H1 (cell line): ENCODE measurements at regions not wholly inside any gene's neighbourhood (a gene's known extent, or its start where the extent isn't known, plus 50 kb on each side); places are given as distances from the start of the nearest gene placed in this dataset.

Experiments
- CTCF ChIA-PET: fragments of 300-600 bp; sonication (Branson Sonifier 250); formaldehyde crosslinking; loops from one replicate; lab custom pipeline; 2021; ENCODE audit not compliant: partially characterized antibody; lab: Charles Lee
- POLR2A ChIA-PET: fragments of 300-600 bp; sonication (Branson Sonifier 250); formaldehyde crosslinking; loops from one replicate; lab custom pipeline; 2021; ENCODE audit warnings: inconsistent platforms; ENCODE audit not compliant: partially characterized antibody; lab: Charles Lee
- DNase-seq, 2 experiments: peaks; one replicate each; pipeline versions ENCODE4 v3.0.0 to v3.0.0-alpha.2; 2010 to 2022; ENCODE audit warnings: low spot score in 2 of 2, low read depth in 1 of 2, mixed read lengths in 1 of 2
- FAIRE-seq: peaks from 2 replicates; lab custom pipeline; 2011; peaks lifted over from hg19 to GRCh38; lab: Jason Lieb, UNC
- H2AFZ ChIP-seq: 2 replicates; pipeline ENCODE4 v1.8.1; 2012; ENCODE audit warnings: low read length, inconsistent platforms
- H2AK5ac ChIP-seq: 2 replicates; pipeline ENCODE4 v1.6.1; 2013; ENCODE audit warnings: low read depth, low read length
- H2BK120ac ChIP-seq: replicated peaks from 2 replicates; pipeline ENCODE3; 2013; ENCODE audit warnings: low read depth, low read length, inconsistent platforms
- H2BK12ac ChIP-seq: 2 replicates; pipeline ENCODE4 v1.6.1; 2013; ENCODE audit warnings: low read depth, low read length
- H2BK15ac ChIP-seq: 2 replicates; pipeline ENCODE4 v1.6.1; 2013; ENCODE audit warnings: low read length
- H2BK20ac ChIP-seq: 2 replicates; pipeline ENCODE4 v1.6.1; 2013; ENCODE audit warnings: low read length
- H2BK5ac ChIP-seq: 2 replicates; pipeline ENCODE4 v1.6.1; 2013; ENCODE audit warnings: low read depth, low read length
- H3K14ac ChIP-seq: 2 replicates; pipeline ENCODE4 v1.6.1; 2013; ENCODE audit warnings: inconsistent platforms; ENCODE audit not compliant: insufficient read length
- H3K18ac ChIP-seq: 2 replicates; pipeline ENCODE4 v1.6.1; 2013; ENCODE audit warnings: low read length; ENCODE audit errors: extremely low read depth
- H3K23ac ChIP-seq: 2 replicates; pipeline ENCODE4 v1.6.1; 2013; ENCODE audit warnings: inconsistent platforms; ENCODE audit not compliant: insufficient read length
- H3K23me2 ChIP-seq: 2 replicates; pipeline ENCODE4 v1.6.1; 2013; ENCODE audit warnings: low read depth, low read length
- H3K27ac ChIP-seq: 2 replicates; pipeline ENCODE4 v1.6.1; 2011; ENCODE audit warnings: low read depth, low read length, inconsistent platforms
- H3K27me3 ChIP-seq, 4 experiments: replicated peaks in 1 of 4; 1 replicate in 1 of 4; 2 replicates in 3 of 4; pipeline versions ENCODE4 v1.6.1 to v1.8.1; 2011 to 2013; ENCODE audit warnings: low read length in 3 of 4, mild to moderate bottlenecking in 3 of 4, inconsistent platforms in 2 of 4, mixed read lengths in 2 of 4, moderate library complexity in 1 of 4; ENCODE audit not compliant: control insufficient read depth in 3 of 4, insufficient read depth in 3 of 4; ENCODE audit errors: extremely low read depth in 1 of 4
- H3K36me3 ChIP-seq, 4 experiments: 2 replicates each; pipeline versions ENCODE4 v1.6.1 to v1.8.1; 2011 to 2013; ENCODE audit warnings: mild to moderate bottlenecking in 4 of 4, low read length in 3 of 4, moderate library complexity in 2 of 4, control low read depth in 1 of 4, inconsistent platforms in 1 of 4; ENCODE audit not compliant: insufficient read depth in 4 of 4, control insufficient read depth in 2 of 4
- H3K4ac ChIP-seq: replicated peaks from 2 replicates; pipeline ENCODE3; 2013; ENCODE audit warnings: low read length, low read depth, mixed read lengths, inconsistent platforms; ENCODE audit not compliant: insufficient read length
- H3K4me1 ChIP-seq, 4 experiments: replicated peaks in 1 of 4; 1 replicate in 1 of 4; 2 replicates in 3 of 4; pipeline versions ENCODE4 v1.6.1 to v1.8.1; 2011 to 2013; ENCODE audit warnings: low read length in 3 of 4, inconsistent platforms in 2 of 4, mixed read lengths in 1 of 4; ENCODE audit not compliant: insufficient read depth in 4 of 4, control insufficient read depth in 3 of 4
- H3K4me2 ChIP-seq, 2 experiments: 2 replicates each; pipeline versions ENCODE4 v1.6.1 to v1.8.1; 2011 to 2013; ENCODE audit warnings: low read depth in 2 of 2, low read length in 2 of 2, control low read depth in 1 of 2, inconsistent platforms in 1 of 2, mild to moderate bottlenecking in 1 of 2; ENCODE audit not compliant: insufficient read depth in 1 of 2
- H3K4me3 ChIP-seq, 4 experiments: fragments of 200-600, 300-600 bp in 1 of 4; sonication (generic), shearing (Covaris generic), sonication (Bioruptor Twin) in 1 of 4; 2 replicates each; pipeline versions ENCODE4 v1.5.1 to v1.8.1; 2011 to 2016; ENCODE audit warnings: low read length in 4 of 4, low read depth in 3 of 4, control low read depth in 2 of 4, inconsistent platforms in 2 of 4, mild to moderate bottlenecking in 2 of 4, mixed read lengths in 1 of 4, moderate library complexity in 1 of 4; ENCODE audit not compliant: insufficient read depth in 2 of 4; ENCODE audit errors: extremely low read depth in 1 of 4
- H3K56ac ChIP-seq: replicated peaks from 2 replicates; pipeline ENCODE3; 2013; ENCODE audit warnings: low read depth, mild to moderate bottlenecking, mixed read lengths, low read length, inconsistent platforms; ENCODE audit not compliant: insufficient read length
- H3K79me1 ChIP-seq: 2 replicates; pipeline ENCODE4 v1.6.1; 2013; ENCODE audit warnings: low read depth, low read length, control low read depth
- H3K79me2 ChIP-seq, 2 experiments: 2 replicates each; pipeline versions ENCODE4 v1.6.1 to v1.8.1; 2012 to 2013; ENCODE audit warnings: low read length in 2 of 2, mild to moderate bottlenecking in 2 of 2, inconsistent platforms in 1 of 2; ENCODE audit not compliant: insufficient read depth in 2 of 2, control insufficient read depth in 1 of 2
- H3K9ac ChIP-seq, 4 experiments: replicated peaks in 1 of 4; 1 replicate in 1 of 4; 2 replicates in 3 of 4; pipeline versions ENCODE4 v1.6.1 to v1.8.1; 2011 to 2013; ENCODE audit warnings: low read depth in 3 of 4, low read length in 3 of 4, control low read depth in 2 of 4, mild to moderate bottlenecking in 2 of 4, moderate library complexity in 2 of 4, inconsistent platforms in 1 of 4; ENCODE audit errors: extremely low read depth in 1 of 4
- H3K9me3 ChIP-seq, 2 experiments: 2 replicates each; pipeline versions ENCODE4 v1.6.1 to v1.8.1; 2012 to 2013; ENCODE audit warnings: mild to moderate bottlenecking in 2 of 2, moderate library complexity in 2 of 2, control low read depth in 1 of 2, inconsistent platforms in 1 of 2, low read depth in 1 of 2, low read length in 1 of 2, mixed read lengths in 1 of 2; ENCODE audit not compliant: insufficient read depth in 2 of 2
- H4K20me1 ChIP-seq, 2 experiments: replicated peaks in 1 of 2; 2 replicates each; pipeline versions ENCODE3 to v1.8.1; 2011 to 2013; ENCODE audit warnings: inconsistent platforms in 2 of 2, low read length in 2 of 2, mild to moderate bottlenecking in 1 of 2; ENCODE audit not compliant: insufficient read depth in 2 of 2, control insufficient read depth in 1 of 2
- H4K5ac ChIP-seq: 2 replicates; pipeline ENCODE4 v1.6.1; 2013; ENCODE audit warnings: low read length, low read depth, mixed read lengths, inconsistent platforms; ENCODE audit not compliant: insufficient read length
- H4K8ac ChIP-seq: 2 replicates; pipeline ENCODE4 v1.8.0; 2013; ENCODE audit warnings: mild to moderate bottlenecking, moderate library complexity, low read length, inconsistent platforms; ENCODE audit not compliant: insufficient read depth; ENCODE audit errors: extremely low read depth
- H4K91ac ChIP-seq: replicated peaks from 2 replicates; pipeline ENCODE3; 2013; ENCODE audit warnings: low read length, mixed read lengths, inconsistent platforms; ENCODE audit not compliant: insufficient read length
- BRCA1 ChIP-seq: IDR thresholded peaks from 2 replicates; pipeline ENCODE4 v1.6.1; 2012; ENCODE audit warnings: low read depth, low read length, improper control_type of control experiment
- CHD2 ChIP-seq: IDR thresholded peaks from 2 replicates; pipeline ENCODE4 v1.6.1; 2012; ENCODE audit warnings: low read length, improper control_type of control experiment
- CTBP2 ChIP-seq: IDR thresholded peaks from 2 replicates; pipeline ENCODE4 v1.7.0; 2011; ENCODE audit warnings: borderline replicate concordance, mild to moderate bottlenecking, moderate library complexity, mixed read lengths, low read length; ENCODE audit not compliant: insufficient read depth, insufficient read length
- GTF2F1 ChIP-seq: IDR thresholded peaks from 2 replicates; pipeline ENCODE4 v1.6.1; 2012; ENCODE audit warnings: low read depth, low read length, improper control_type of control experiment, borderline replicate concordance
- HDAC6 ChIP-seq: IDR thresholded peaks from one replicate; pipeline ENCODE4 v1.7.1; 2012; ENCODE audit warnings: low read depth, mild to moderate bottlenecking, inconsistent platforms, low read length, moderate library complexity
- JUN ChIP-seq: IDR thresholded peaks from 2 replicates; pipeline ENCODE4 v1.6.1; 2011; ENCODE audit warnings: low read depth, mild to moderate bottlenecking, improper control_type of control experiment, low read length
- POU5F1 ChIP-seq: IDR thresholded peaks from 2 replicates; pipeline ENCODE4 v1.6.1; 2011; ENCODE audit warnings: low read depth, mild to moderate bottlenecking, low read length, moderate library complexity
- RBBP5 ChIP-seq: IDR thresholded peaks from 2 replicates; pipeline ENCODE4 v1.7.1; 2012; ENCODE audit warnings: low read depth, mild to moderate bottlenecking, inconsistent platforms, low read length, moderate library complexity, borderline replicate concordance
- SIN3A ChIP-seq, 2 experiments: IDR thresholded peaks in 1 of 2; conservative IDR thresholded peaks in 1 of 2; 2 replicates each; pipeline ENCODE4 v1.6.1; 2011 to 2012; ENCODE audit warnings: low read length in 2 of 2, improper control_type of control experiment in 1 of 2, low read depth in 1 of 2, mild to moderate bottlenecking in 1 of 2
- TCF12 ChIP-seq: IDR thresholded peaks from 2 replicates; pipeline ENCODE4 v1.6.1; 2011; ENCODE audit warnings: low read depth, mild to moderate bottlenecking, low read length
- TEAD4 ChIP-seq: IDR thresholded peaks from 2 replicates; pipeline ENCODE4 v1.6.1; 2012; ENCODE audit warnings: low read depth, low read length, inconsistent platforms, mixed read lengths
- WGBS, 2 experiments: shearing (Covaris generic) in 1 of 2; methylation state at CpG; one replicate each; pipeline versions ENCODE4 v1.1.6 to v1.1.7; 2013 to 2015; ENCODE audit warnings: low lambda C conversion rate in 2 of 2, mixed read lengths in 2 of 2, inconsistent platforms in 1 of 2, low coverage in 1 of 2, missing lambda C conversion rate in 1 of 2; ENCODE audit not compliant: insufficient replicate concordance in 2 of 2, insufficient coverage in 1 of 2, insufficient read length in 1 of 2; ENCODE audit errors: extremely low coverage in 1 of 2, missing lambda C conversion rate in 1 of 2; 5-methylcytosine and 5-hydroxymethylcytosine counted together
- TF ChIP-seq, protein P1 (sequence below): IDR thresholded peaks from 2 replicates; pipeline ENCODE4 v1.6.1; 2011; ENCODE audit warnings: low read length, improper control_type of control experiment
- TF ChIP-seq, protein P2 (sequence below): IDR thresholded peaks from 2 replicates; pipeline ENCODE4 v1.6.1; 2011; ENCODE audit warnings: low read depth, mild to moderate bottlenecking, low read length; ENCODE audit not compliant: insufficient read depth

DNA sequence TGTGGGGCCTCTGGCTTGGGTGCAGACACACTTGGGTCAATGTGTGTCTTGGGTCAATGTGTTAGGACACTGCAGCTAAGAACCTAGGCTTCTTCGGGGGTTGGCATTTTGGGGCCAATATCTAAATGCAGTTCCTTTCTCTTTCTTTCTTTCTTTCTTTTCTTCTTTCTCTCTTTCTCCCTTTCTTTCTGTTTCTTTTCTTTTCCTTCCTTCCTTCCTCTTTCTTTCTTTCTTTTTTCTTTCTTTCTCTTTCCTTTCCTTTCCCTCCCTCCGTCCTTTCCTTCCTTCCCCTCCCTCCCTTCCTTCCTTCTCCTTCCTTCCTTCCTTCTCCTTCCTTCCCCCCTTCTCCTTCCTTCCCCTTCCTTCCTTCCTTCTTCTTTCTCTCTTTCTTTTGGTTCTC, 57.7 kb upstream of the OSR1 start:
- ChIA-PET POLR2A (no interaction called here), CTCF (interaction anchor here (0.8 to 1.4 kb wide), 5 partner anchors 9 to 330 kb away, joined by 3 to 5 read pairs (median 3); no protein-coding TSS in a partner anchor)
- no peak overlapping the region for H4K8ac ChIP-seq
- no peak for FAIRE-seq
- H2BK15ac ChIP-seq, result no peak overlapping the region
- H3K4me1 ChIP-seq, result no peaks in the 10 kb centered on the region
- H4K91ac ChIP-seq, result no peak overlapping the region
- no peaks in the 10 kb centered on the region for H4K20me1 ChIP-seq
- H2BK5ac ChIP-seq, result no peak overlapping the region
- no peak overlapping the region for H3K23ac ChIP-seq
- no peaks in the 10 kb centered on the region for H3K9me3 ChIP-seq
- no peak overlapping the region for H2BK12ac ChIP-seq
- no peak overlapping the region for H3K18ac ChIP-seq
- no peak for DNase-seq
- no peak overlapping the region for H2AFZ ChIP-seq
- H2BK20ac ChIP-seq, result no peak overlapping the region
- peaks cover 0 to 1% (median 0%) of the 10 kb centered on the region in 4 experiments; a peak in 1 of 7 replicates for H3K27me3 ChIP-seq
- H2BK120ac ChIP-seq, result no peak overlapping the region
- H3K79me1 ChIP-seq, result no peaks in the 10 kb centered on the region
- H3K4me2 ChIP-seq, result no peak overlapping the region
- no peaks in the 10 kb centered on the region for H3K36me3 ChIP-seq
- no peaks in the 10 kb centered on the region for H3K23me2 ChIP-seq
- no peak overlapping the region for H3K56ac ChIP-seq
- WGBS, 2 experiments, result 94% methylated on average over 2 of the region's 2 CpGs; no CpG with 5 or more reads in 1 of the 2 experiments
- no peak overlapping the region for H3K4me3 ChIP-seq
- no peak overlapping the region for H4K5ac ChIP-seq
- H3K14ac ChIP-seq, result no peak overlapping the region
- H3K9ac ChIP-seq, result no peak overlapping the region
- H3K4ac ChIP-seq, result no peak overlapping the region
- no peak overlapping the region for H2AK5ac ChIP-seq
- no peak overlapping the region for H3K27ac ChIP-seq
- H3K79me2 ChIP-seq, result no peaks in the 10 kb centered on the region
- TF ChIP-seq GTF2F1 (no peak), TEAD4 (no peak), RBBP5 (no peak), TCF12 (no peak), SIN3A (conservative IDR thresholded peaks at IDR 0.05 in 1 of 2, IDR thresholded peaks at IDR 0.05 in 1 of 2; ENCODE audit: low read depth in 1 of 2, low read length in 2 of 2) (no peak), BRCA1 (no peak), CTBP2 (no peak), JUN (no peak), CHD2 (no peak), POU5F1 (no peak), HDAC6 (no peak)
- TF ChIP-seq, protein P1, sequence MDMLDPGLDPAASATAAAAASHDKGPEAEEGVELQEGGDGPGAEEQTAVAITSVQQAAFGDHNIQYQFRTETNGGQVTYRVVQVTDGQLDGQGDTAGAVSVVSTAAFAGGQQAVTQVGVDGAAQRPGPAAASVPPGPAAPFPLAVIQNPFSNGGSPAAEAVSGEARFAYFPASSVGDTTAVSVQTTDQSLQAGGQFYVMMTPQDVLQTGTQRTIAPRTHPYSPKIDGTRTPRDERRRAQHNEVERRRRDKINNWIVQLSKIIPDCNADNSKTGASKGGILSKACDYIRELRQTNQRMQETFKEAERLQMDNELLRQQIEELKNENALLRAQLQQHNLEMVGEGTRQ, result no peak
- TF ChIP-seq, protein P2, sequence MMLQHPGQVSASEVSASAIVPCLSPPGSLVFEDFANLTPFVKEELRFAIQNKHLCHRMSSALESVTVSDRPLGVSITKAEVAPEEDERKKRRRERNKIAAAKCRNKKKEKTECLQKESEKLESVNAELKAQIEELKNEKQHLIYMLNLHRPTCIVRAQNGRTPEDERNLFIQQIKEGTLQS, result no peak
